ENCODE measurements at regions not wholly inside any gene's neighbourhood (a gene's known extent, or its start where the extent isn't known, plus 50 kb on each side); places are given as distances from the start of the nearest gene placed in this dataset.

GRCh38 chr6:47117314-47117713, 75.2 kb upstream of the ADGRF1 start:
- no TSS peak for BruUV-seq (replicated peaks)
- DNase-seq (ENCODE audit: low spot score) (peak; percentile 85), FAIRE-seq (peak; percentile 80), ATAC-seq (peak; percentile 95)
- Histone ChIP-seq H3K9me3 (ENCODE audit: low read length) (no peaks in the 10 kb centered on the region), H3K4me2 (ENCODE audit: low read depth, low read length) (peak overlapping the region; percentile 23), H3K4me1 (ENCODE audit: insufficient read depth, low read length) (peaks cover 30% of the 10 kb centered on the region), H4K20me1 (ENCODE audit: insufficient read depth, low read length) (no peaks in the 10 kb centered on the region), H3K27me3 (ENCODE audit: control insufficient read depth in 1 of 2, insufficient read depth in 2 of 2, low read length in 2 of 2) (no peaks in the 10 kb centered on the region), H3K27ac (ENCODE audit: extremely low read length, insufficient read depth, low read length) (no peak overlapping the region), H3K79me2 (ENCODE audit: insufficient read depth, low read length) (no peaks in the 10 kb centered on the region), H3K9ac (ENCODE audit: insufficient read depth, low read depth, low read length) (peak overlapping the region; percentile 0; the same call in 1 of the 2 replicates), H2AFZ (ENCODE audit: low read length) (peak overlapping the region; percentile 4), H3K36me3 (replicated peaks in 1 of 2; ENCODE audit: control insufficient read depth in 1 of 2, insufficient read depth in 2 of 2, low read length in 2 of 2) (no peaks in the 10 kb centered on the region), H3K4me3 (replicated peaks in 1 of 3; ENCODE audit: insufficient read depth in 1 of 3, low read depth in 2 of 3, low read length in 3 of 3) (no peak overlapping the region)
- ChIA-PET POLR2A (interaction anchor here (1.0 to 1.3 kb wide), 5 partner anchors 12 to 56 kb away, joined by 3 to 4 read pairs (median 3); no protein-coding TSS in a partner anchor), CTCF (ENCODE audit: low intra/inter-chr PET ratio, low total read pairs) (no interaction called here)
- intact Hi-C loops (cut with micrococcal nuclease; ENCODE audit: unreplicated experiment) (no loop called here), in situ Hi-C loops (cut with HindIII; ENCODE audit: extremely low pct_ligation_motif_present, low pct_unique_long_range_greater_than_20kb) (no loop called here)
- 26% methylated on average over 5 of the region's 5 CpGs for WGBS (ENCODE audit: low lambda C conversion rate)
- no peak for TF ChIP-seq ZNF777 (CRISPR knock-in tag; IDR thresholded peaks at IDR 0.05)
- no peak for TF ChIP-seq NCOA2 (CRISPR knock-in tag; IDR thresholded peaks at IDR 0.05)
- no peak for TF ChIP-seq RBM22 (optimal IDR thresholded peaks at IDR 0.05; ENCODE audit: low read length)
- peak; percentile 48; the same call in 1 of the 2 replicates for TF ChIP-seq HDAC2 (CRISPR knock-in tag; IDR thresholded peaks at IDR 0.05)
- no peak for TF ChIP-seq ZNF451 (CRISPR knock-in tag; IDR thresholded peaks at IDR 0.05)
- no peak for TF ChIP-seq NFE2L2 (IDR thresholded peaks at IDR 0.05; ENCODE audit: low read length)
- TF ChIP-seq USF2 (IDR thresholded peaks at IDR 0.05; ENCODE audit: low read depth, low read length): no peak
- TF ChIP-seq USF2 (CRISPR knock-in tag; IDR thresholded peaks at IDR 0.05; ENCODE audit: borderline replicate concordance): no peak
- TF ChIP-seq POLR2AphosphoS2 (IDR thresholded peaks at IDR 0.05; ENCODE audit: low read depth, low read length): no peak
- peak; percentile 76 for TF ChIP-seq CEBPB (IDR thresholded peaks at IDR 0.05; ENCODE audit: borderline replicate concordance, low read depth, low read length)
- TF ChIP-seq SAP130 (CRISPR knock-in tag; IDR thresholded peaks at IDR 0.05; ENCODE audit: low read depth): peak; percentile 37; the same call in 1 of the 2 replicates
- TF ChIP-seq ATAD3A (CRISPR knock-in tag; IDR thresholded peaks at IDR 0.05): no peak
- 0 out of 2 replicates have a peak, but pooled peaks have one; percentile 36 for TF ChIP-seq KDM1A (CRISPR knock-in tag; IDR thresholded peaks at IDR 0.05)
- no peak for TF ChIP-seq IKZF4 (CRISPR knock-in tag; IDR thresholded peaks at IDR 0.05; ENCODE audit: borderline replicate concordance, low read depth, not compliant biosample characterization)
- no peak for TF ChIP-seq ZNF678 (CRISPR knock-in tag; IDR thresholded peaks at IDR 0.05)
- peak; percentile 18; the same call in 1 of the 2 replicates for TF ChIP-seq ZNF792 (CRISPR knock-in tag; IDR thresholded peaks at IDR 0.05)
- peak; percentile 60 for TF ChIP-seq CEBPG (CRISPR knock-in tag; IDR thresholded peaks at IDR 0.05)
- TF ChIP-seq BRD4 (CRISPR knock-in tag; IDR thresholded peaks at IDR 0.05): no peak
- no peak for TF ChIP-seq ARHGAP35 (CRISPR knock-in tag; IDR thresholded peaks at IDR 0.05; ENCODE audit: borderline replicate concordance)
- TF ChIP-seq ZNF644 (CRISPR knock-in tag; IDR thresholded peaks at IDR 0.05; ENCODE audit: low read depth): peak; percentile 68; the same call in 1 of the 2 replicates
- no peak for TF ChIP-seq ZC3H4 (CRISPR knock-in tag; IDR thresholded peaks at IDR 0.05; ENCODE audit: borderline replicate concordance)
- TF ChIP-seq RORA (CRISPR knock-in tag; IDR thresholded peaks at IDR 0.05): no peak
- no peak for TF ChIP-seq ZNF296 (CRISPR knock-in tag; conservative IDR thresholded peaks at IDR 0.05)
- no peak for TF ChIP-seq ZBTB39 (CRISPR knock-in tag; IDR thresholded peaks at IDR 0.05)
